B cell (primary cell): ENCODE measurements at regions not wholly inside any gene's neighbourhood (a gene's known extent, or its start where the extent isn't known, plus 50 kb on each side); places are given as distances from the start of the nearest gene placed in this dataset.
"Not testable (repeated sequence)": the region's sequence is repeated elsewhere in the genome, so short reads cannot be mapped to it uniquely, and the experiment has no call there.

Experiments
- EZH2 ChIP-seq: IDR thresholded peaks from 2 replicates; pipeline ENCODE4 v1.6.1; 2012; ENCODE audit warnings: borderline replicate concordance, low read depth, mild to moderate bottlenecking, moderate library complexity, low read length; ENCODE audit not compliant: insufficient read depth, poor library complexity, severe bottlenecking
- TF ChIP-seq, protein P1 (sequence below): fragments of 200-600 bp; IDR thresholded peaks from one replicate; pipeline ENCODE4 v1.8.0; 2022; ENCODE audit warnings: antibody characterized with exemption, mild to moderate bottlenecking

DNA sequence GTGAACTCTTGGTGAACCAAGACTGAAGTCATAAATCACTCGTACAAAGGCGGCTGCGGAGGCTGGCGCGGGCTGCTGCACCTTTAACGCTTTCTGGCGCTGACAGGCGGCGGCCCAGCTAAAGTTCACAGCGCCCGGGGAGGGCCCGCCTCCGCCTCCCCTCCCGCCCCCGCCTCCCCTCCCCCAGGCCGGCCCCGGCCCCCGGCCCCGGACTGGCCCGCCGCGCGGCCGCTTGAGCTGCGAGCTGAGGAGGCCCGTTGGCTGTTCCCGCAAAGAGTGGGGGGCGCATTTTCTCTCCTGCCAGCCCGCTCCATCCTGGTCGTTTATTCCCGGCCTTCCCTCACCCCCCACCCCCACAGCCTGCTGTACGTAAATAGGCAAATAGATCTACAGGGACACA, 147.3 kb upstream of the ANKRD20A1 start:
- TF ChIP-seq, protein P1, sequence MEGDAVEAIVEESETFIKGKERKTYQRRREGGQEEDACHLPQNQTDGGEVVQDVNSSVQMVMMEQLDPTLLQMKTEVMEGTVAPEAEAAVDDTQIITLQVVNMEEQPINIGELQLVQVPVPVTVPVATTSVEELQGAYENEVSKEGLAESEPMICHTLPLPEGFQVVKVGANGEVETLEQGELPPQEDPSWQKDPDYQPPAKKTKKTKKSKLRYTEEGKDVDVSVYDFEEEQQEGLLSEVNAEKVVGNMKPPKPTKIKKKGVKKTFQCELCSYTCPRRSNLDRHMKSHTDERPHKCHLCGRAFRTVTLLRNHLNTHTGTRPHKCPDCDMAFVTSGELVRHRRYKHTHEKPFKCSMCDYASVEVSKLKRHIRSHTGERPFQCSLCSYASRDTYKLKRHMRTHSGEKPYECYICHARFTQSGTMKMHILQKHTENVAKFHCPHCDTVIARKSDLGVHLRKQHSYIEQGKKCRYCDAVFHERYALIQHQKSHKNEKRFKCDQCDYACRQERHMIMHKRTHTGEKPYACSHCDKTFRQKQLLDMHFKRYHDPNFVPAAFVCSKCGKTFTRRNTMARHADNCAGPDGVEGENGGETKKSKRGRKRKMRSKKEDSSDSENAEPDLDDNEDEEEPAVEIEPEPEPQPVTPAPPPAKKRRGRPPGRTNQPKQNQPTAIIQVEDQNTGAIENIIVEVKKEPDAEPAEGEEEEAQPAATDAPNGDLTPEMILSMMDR = not testable (repeated sequence)
- not testable (repeated sequence) for TF ChIP-seq EZH2
